WTC11 (cell line): ENCODE measurements at regions not wholly inside any gene's neighbourhood (a gene's known extent, or its start where the extent isn't known, plus 50 kb on each side); places are given as distances from the start of the nearest gene placed in this dataset.

Experiments
- E2F1 ChIP-seq: sonication (generic); formaldehyde crosslinking; IDR thresholded peaks from 2 replicates; pipeline ENCODE4 v1.8.0; 2022; ENCODE audit warnings: mild to moderate bottlenecking, missing genetic modification reagents
- ELF4 ChIP-seq: sonication (generic); formaldehyde crosslinking; IDR thresholded peaks from 2 replicates; pipeline ENCODE4 v1.8.1; 2022; ENCODE audit warnings: low read depth, mild to moderate bottlenecking, moderate library complexity, missing genetic modification reagents
- FOXP1 ChIP-seq: sonication (generic); formaldehyde crosslinking; IDR thresholded peaks from 2 replicates; pipeline ENCODE4 v1.8.0; 2022; ENCODE audit warnings: missing genetic modification reagents, mild to moderate bottlenecking, moderate library complexity, borderline replicate concordance
- IRF2 ChIP-seq: sonication (generic); formaldehyde crosslinking; IDR thresholded peaks from 2 replicates; pipeline ENCODE4 v1.8.0; 2022; ENCODE audit warnings: low read depth, missing genetic modification reagents, borderline replicate concordance
- MAX ChIP-seq: sonication (generic); formaldehyde crosslinking; IDR thresholded peaks from 2 replicates; pipeline ENCODE4 v1.8.0; 2022; ENCODE audit warnings: mild to moderate bottlenecking, missing genetic modification reagents
- MLX ChIP-seq: sonication (generic); formaldehyde crosslinking; IDR thresholded peaks from 2 replicates; pipeline ENCODE4 v1.8.1; 2023; ENCODE audit warnings: mild to moderate bottlenecking, missing genetic modification reagents, moderate library complexity
- PRRX2 ChIP-seq: fragments of 250-450 bp; sonication (Bioruptor Pico); IDR thresholded peaks from 2 replicates; pipeline ENCODE4 v1.8.0; 2021; ENCODE audit warnings: mild to moderate bottlenecking
- ZNF232 ChIP-seq: sonication (generic); formaldehyde crosslinking; IDR thresholded peaks from 2 replicates; pipeline ENCODE4 v1.8.0; 2022; ENCODE audit warnings: mild to moderate bottlenecking, missing genetic modification reagents
- ZNF532 ChIP-seq: fragments of 250-450 bp; sonication (Bioruptor Pico); IDR thresholded peaks from 2 replicates; pipeline ENCODE4 v1.9.0; 2021; ENCODE audit warnings: mild to moderate bottlenecking, borderline replicate concordance
- TF ChIP-seq, protein P1 (sequence below): sonication (generic); formaldehyde crosslinking; IDR thresholded peaks from 2 replicates; pipeline ENCODE4 v1.8.1; 2023; ENCODE audit warnings: mild to moderate bottlenecking, missing genetic modification reagents
- TF ChIP-seq, protein P2 (sequence below): sonication (generic); formaldehyde crosslinking; IDR thresholded peaks from 2 replicates; pipeline ENCODE4 v1.8.1; 2023; ENCODE audit warnings: mild to moderate bottlenecking, missing genetic modification reagents
- TF ChIP-seq, protein P3 (sequence below): sonication (generic); formaldehyde crosslinking; IDR thresholded peaks from 2 replicates; pipeline ENCODE4 v1.8.0; 2022; ENCODE audit warnings: mild to moderate bottlenecking, missing genetic modification reagents

DNA sequence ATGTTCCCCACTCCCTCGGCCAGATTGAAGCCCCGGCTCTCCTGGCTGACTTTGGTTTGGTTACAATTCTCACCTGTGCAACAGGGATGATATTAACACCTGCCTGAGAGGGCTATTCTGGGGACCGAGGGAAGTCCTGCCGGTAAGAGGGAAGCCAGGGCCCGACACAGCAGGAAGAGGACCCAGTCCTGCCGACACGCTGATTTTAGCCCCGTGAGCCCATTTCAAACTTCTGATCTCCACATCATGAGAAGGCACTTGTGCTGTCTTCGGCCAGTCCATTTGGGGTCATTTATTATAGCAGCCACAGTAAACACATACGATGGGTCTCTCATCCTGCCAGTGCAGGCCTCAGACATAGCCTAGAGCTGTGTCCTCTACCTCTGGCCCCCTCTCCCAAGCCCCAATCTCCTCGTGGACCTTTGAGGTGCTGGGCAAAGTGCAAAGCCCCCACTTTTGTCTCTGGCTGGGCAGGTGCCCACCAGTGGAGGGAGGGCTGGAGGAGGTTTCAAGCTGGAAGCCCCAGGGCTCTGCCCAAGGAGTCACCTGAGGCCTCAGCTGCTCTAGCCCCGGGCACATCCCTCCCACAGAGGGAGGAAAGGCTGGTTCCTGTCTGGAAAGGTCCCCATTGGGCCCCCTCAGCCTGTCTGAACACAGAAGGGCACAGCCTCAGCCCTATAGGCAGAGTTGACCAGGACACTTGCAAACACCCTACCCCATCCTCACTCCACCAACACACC, 59.1 kb upstream of the FGF3 start (continued):
- TF ChIP-seq MLX (CRISPR knock-in tag) (no peak), ZNF532 (CRISPR knock-in tag) (no peak), ELF4 (CRISPR knock-in tag) (no peak), PRRX2 (CRISPR knock-in tag) (no peak), IRF2 (CRISPR knock-in tag) (no peak), E2F1 (CRISPR knock-in tag) (no peak), FOXP1 (CRISPR knock-in tag) (no peak), MAX (no peak), ZNF232 (no peak)
- TF ChIP-seq, protein P1, sequence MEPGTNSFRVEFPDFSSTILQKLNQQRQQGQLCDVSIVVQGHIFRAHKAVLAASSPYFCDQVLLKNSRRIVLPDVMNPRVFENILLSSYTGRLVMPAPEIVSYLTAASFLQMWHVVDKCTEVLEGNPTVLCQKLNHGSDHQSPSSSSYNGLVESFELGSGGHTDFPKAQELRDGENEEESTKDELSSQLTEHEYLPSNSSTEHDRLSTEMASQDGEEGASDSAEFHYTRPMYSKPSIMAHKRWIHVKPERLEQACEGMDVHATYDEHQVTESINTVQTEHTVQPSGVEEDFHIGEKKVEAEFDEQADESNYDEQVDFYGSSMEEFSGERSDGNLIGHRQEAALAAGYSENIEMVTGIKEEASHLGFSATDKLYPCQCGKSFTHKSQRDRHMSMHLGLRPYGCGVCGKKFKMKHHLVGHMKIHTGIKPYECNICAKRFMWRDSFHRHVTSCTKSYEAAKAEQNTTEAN (CRISPR knock-in tag): no peak
- TF ChIP-seq, protein P2, sequence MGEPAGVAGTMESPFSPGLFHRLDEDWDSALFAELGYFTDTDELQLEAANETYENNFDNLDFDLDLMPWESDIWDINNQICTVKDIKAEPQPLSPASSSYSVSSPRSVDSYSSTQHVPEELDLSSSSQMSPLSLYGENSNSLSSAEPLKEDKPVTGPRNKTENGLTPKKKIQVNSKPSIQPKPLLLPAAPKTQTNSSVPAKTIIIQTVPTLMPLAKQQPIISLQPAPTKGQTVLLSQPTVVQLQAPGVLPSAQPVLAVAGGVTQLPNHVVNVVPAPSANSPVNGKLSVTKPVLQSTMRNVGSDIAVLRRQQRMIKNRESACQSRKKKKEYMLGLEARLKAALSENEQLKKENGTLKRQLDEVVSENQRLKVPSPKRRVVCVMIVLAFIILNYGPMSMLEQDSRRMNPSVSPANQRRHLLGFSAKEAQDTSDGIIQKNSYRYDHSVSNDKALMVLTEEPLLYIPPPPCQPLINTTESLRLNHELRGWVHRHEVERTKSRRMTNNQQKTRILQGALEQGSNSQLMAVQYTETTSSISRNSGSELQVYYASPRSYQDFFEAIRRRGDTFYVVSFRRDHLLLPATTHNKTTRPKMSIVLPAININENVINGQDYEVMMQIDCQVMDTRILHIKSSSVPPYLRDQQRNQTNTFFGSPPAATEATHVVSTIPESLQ (CRISPR knock-in tag): no peak
- TF ChIP-seq, protein P3, sequence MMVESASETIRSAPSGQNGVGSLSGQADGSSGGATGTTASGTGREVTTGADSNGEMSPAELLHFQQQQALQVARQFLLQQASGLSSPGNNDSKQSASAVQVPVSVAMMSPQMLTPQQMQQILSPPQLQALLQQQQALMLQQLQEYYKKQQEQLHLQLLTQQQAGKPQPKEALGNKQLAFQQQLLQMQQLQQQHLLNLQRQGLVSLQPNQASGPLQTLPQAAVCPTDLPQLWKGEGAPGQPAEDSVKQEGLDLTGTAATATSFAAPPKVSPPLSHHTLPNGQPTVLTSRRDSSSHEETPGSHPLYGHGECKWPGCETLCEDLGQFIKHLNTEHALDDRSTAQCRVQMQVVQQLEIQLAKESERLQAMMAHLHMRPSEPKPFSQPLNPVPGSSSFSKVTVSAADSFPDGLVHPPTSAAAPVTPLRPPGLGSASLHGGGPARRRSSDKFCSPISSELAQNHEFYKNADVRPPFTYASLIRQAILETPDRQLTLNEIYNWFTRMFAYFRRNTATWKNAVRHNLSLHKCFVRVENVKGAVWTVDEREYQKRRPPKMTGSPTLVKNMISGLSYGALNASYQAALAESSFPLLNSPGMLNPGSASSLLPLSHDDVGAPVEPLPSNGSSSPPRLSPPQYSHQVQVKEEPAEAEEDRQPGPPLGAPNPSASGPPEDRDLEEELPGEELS (CRISPR knock-in tag): no peak
- TF ChIP-seq, all 79 proteins: peak for 0
